Activated CD4-positive, alpha-beta T cell treated with anti-CD3 and anti-CD28 coated beads for 36 hours (primary cell): ENCODE measurements at regions not wholly inside any gene's neighbourhood (a gene's known extent, or its start where the extent isn't known, plus 50 kb on each side); places are given as distances from the start of the nearest gene placed in this dataset.
A peak's percentile ranks its signal among the peaks of the same experiment; 100 is the strongest.

ENCODE experiments used
- ATAC-seq: fragments of 200-7000 bp; cut with Tn5 transposase; one replicate; pipeline ENCODE4 v1.10.0; 2021; ENCODE audit warnings: mild to moderate bottlenecking, moderate library complexity
- CTCF ChIA-PET: fragments of 350-600 bp; sonication (Branson Sonifier 250); formaldehyde crosslinking; loops from one replicate; lab custom pipeline; 2021; ENCODE audit warnings: antibody characterized with exemption; lab: Charles Lee
- POLR2A ChIA-PET: fragments of 350-600 bp; sonication (Branson Sonifier 250); formaldehyde crosslinking; loops from one replicate; lab custom pipeline; 2021; ENCODE audit warnings: antibody characterized with exemption, inconsistent platforms; lab: Charles Lee
- DNase-seq: peaks from one replicate; pipeline ENCODE4 v3.0.0-alpha.2; 2020
- H3K27ac Mint-ChIP-seq: one replicate; pipeline ENCODE4 v1.8.0; 2021; ENCODE audit warnings: mixed read lengths
- H3K27me3 Mint-ChIP-seq: one replicate; pipeline ENCODE4 v1.8.0; 2021; ENCODE audit warnings: mixed read lengths
- H3K36me3 Mint-ChIP-seq: one replicate; pipeline ENCODE4 v1.8.0; 2021; ENCODE audit warnings: low read depth, mixed read lengths
- H3K4me1 Mint-ChIP-seq: one replicate; pipeline ENCODE4 v1.8.0; 2021; ENCODE audit warnings: mixed read lengths
- H3K4me3 Mint-ChIP-seq: one replicate; pipeline ENCODE4 v1.8.0; 2021; ENCODE audit warnings: mild to moderate bottlenecking, moderate library complexity, mixed read lengths
- H3K9me3 Mint-ChIP-seq: one replicate; pipeline ENCODE4 v1.8.0; 2021; ENCODE audit warnings: low read depth, mixed read lengths
- intact Hi-C, 2 experiments: fragments of 100-400 bp; cut with DNase I in 1 of 2; cut with micrococcal nuclease in 1 of 2; formaldehyde crosslinking; loops; one replicate each; pipeline versions ENCODE4 v1.14.2 to v1.15.1; 2022 to 2024; cut with DNase I, micrococcal nuclease

GRCh38 chr11:31973172-31973571 lies 117.7 kb upstream of the RCN1 start:
- ATAC-seq (no peak), DNase-seq (no peak)
- no peak overlapping the region for H3K4me3 Mint-ChIP-seq
- intact Hi-C loops: no loop called here
- H3K9me3 Mint-ChIP-seq: no peaks in the 10 kb centered on the region
- H3K27ac Mint-ChIP-seq: no peak overlapping the region
- ChIA-PET CTCF (interaction anchor here (0.7 to 0.8 kb wide), 2 partner anchors 15 to 18 kb away, joined by 3 read pairs; no protein-coding TSS in a partner anchor), POLR2A (no interaction called here)
- H3K4me1 Mint-ChIP-seq: no peaks in the 10 kb centered on the region
- H3K27me3 Mint-ChIP-seq: peaks cover 21% of the 10 kb centered on the region
- H3K36me3 Mint-ChIP-seq: no peaks in the 10 kb centered on the region

DNA sequence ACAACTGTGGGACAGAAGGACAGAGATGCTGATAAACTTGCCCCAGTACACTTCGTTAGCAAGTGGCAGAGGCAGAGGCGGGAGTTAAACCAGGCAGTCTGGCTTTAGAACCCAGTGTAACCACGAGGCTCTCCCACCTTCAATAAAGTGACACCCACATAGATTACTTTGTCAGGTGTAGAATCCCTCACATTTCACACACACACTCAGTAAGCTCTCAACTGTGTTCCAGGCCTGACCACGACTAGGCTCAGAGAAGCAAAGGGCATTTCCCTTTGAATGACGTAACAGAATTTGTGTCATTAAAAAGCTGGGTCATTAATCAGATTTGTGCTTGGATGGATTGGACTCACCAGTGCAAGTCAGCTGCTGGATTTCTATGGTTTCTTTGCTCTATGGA lies 118.3 kb upstream of the RCN1 start:
- H3K36me3 Mint-ChIP-seq: no peaks in the 10 kb centered on the region
- no peak overlapping the region for H3K27ac Mint-ChIP-seq
- DNase-seq (no peak), ATAC-seq (no peak)
- intact Hi-C loops: no loop called here
- POLR2A ChIA-PET: no interaction called here
- no peak overlapping the region for H3K4me3 Mint-ChIP-seq
- H3K9me3 Mint-ChIP-seq: no peaks in the 10 kb centered on the region
- H3K4me1 Mint-ChIP-seq: no peaks in the 10 kb centered on the region
- H3K27me3 Mint-ChIP-seq: peaks cover 18% of the 10 kb centered on the region
- CTCF ChIA-PET: interaction anchor here (0.7 to 0.8 kb wide), 2 partner anchors 14 to 19 kb away, joined by 3 read pairs; no protein-coding TSS in a partner anchor

- peaks cover 11% of the 10 kb centered on the region for H3K27me3 Mint-ChIP-seq
- ChIA-PET POLR2A (no interaction called here), CTCF (interaction anchor here (0.6 to 1.5 kb wide), 4 partner anchors 9 to 42 kb away, joined by 3 read pairs; no protein-coding TSS in a partner anchor)
- DNase-seq (no peak), ATAC-seq (no peak)
- H3K4me3 Mint-ChIP-seq: no peak overlapping the region
- H3K9me3 Mint-ChIP-seq: no peaks in the 10 kb centered on the region
- intact Hi-C loops: no loop called here
- H3K27ac Mint-ChIP-seq: no peak overlapping the region
- H3K36me3 Mint-ChIP-seq: no peaks in the 10 kb centered on the region
- H3K4me1 Mint-ChIP-seq: no peaks in the 10 kb centered on the region
Observed at GRCh38 chr11:31969359-31969702, 121.5 kb upstream of the RCN1 start.

DNA sequence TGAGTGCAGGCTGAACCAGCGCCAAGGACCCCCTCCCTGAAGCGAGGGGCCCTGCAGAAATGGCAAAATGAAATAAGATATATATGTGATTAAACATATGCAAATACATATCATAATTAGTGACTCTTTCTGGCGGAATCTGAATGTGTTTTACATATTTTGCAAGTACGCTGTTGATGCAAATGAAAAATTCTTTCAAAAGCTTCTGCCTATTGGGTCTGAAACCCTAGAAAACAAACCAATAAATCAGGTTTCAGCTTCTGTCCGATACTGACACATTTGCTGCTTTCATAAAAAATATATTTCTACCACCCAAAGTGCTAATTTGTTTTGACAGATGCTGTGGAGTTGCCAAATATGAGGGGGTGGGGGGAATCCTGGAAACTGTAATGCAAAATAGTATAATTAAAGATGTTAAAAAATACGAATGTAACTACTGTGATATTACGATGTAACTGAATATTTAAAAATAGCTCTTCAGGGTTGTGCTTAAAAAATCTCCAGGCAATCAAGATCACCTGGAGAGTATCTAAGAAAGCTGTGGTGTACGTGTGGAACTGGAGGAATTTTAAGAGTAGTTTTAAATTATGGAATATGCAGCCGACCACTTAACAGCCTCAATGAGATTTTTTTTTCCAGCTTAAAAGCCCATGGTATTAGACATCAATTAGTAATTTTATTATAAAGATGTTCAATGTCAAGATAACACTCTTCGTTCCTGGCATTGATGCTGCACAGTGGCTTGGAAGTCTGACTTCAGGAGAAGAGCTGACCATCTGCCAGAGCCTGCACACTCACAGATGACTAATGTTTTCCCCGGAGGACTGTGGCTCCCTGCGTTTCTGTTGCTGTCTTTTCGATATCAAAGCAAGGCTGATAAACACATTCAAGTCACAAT lies 122.2 kb upstream of the RCN1 start:
- Mint-ChIP-seq H3K4me1 (no peaks in the 10 kb centered on the region), H3K9me3 (no peaks in the 10 kb centered on the region), H3K36me3 (no peaks in the 10 kb centered on the region), H3K4me3 (no peak overlapping the region), H3K27me3 (peaks cover 9% of the 10 kb centered on the region), H3K27ac (no peak overlapping the region)
- ChIA-PET CTCF (interaction anchor here (0.6 to 1.5 kb wide), 4 partner anchors 8 to 43 kb away, joined by 3 read pairs; no protein-coding TSS in a partner anchor), POLR2A (no interaction called here)
- no peak for ATAC-seq
- intact Hi-C loops: no loop called here
- DNase-seq: no peak

GRCh38 chr11:31967404-31968130 lies 123.3 kb upstream of the RCN1 start:
- intact Hi-C loops: no loop called here
- Mint-ChIP-seq H3K4me3 (no peak overlapping the region), H3K36me3 (no peaks in the 10 kb centered on the region), H3K4me1 (no peaks in the 10 kb centered on the region), H3K27me3 (peaks cover 7% of the 10 kb centered on the region), H3K27ac (no peak overlapping the region), H3K9me3 (no peaks in the 10 kb centered on the region)
- DNase-seq (no peak), ATAC-seq (no peak)
- CTCF ChIA-PET: interaction anchor here (0.6 to 1.2 kb wide), 3 partner anchors 9 to 27 kb away, joined by 3 read pairs; no protein-coding TSS in a partner anchor
- POLR2A ChIA-PET: interaction anchor here (0.7 kb wide), 1 partner anchor 34 kb away, joined by 3 read pairs; no protein-coding TSS in a partner anchor

DNA sequence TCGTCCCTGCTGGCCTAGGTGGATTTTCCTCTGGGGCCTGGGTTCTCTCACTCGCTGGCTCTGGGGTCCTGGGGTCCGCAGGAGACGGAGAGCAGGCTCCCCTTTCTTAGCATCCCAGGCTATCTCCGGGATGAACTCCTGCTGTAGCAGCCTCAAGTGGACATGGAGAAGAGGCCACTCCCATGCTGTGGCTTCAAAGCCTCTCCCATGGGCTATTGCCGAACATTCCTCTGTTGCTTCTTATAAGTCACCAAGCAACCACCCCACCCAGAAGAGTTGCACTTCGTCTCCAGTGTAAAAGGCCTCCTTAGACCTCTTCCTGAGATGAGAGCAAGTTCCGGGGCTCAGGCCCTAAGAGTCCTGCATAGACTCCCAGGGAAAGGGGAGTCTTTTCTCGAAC lies 124.0 kb upstream of the RCN1 start:
- CTCF ChIA-PET: interaction anchor here (0.7 to 1.2 kb wide), 2 partner anchors 9 to 957 kb away, joined by 3 read pairs; no protein-coding TSS in a partner anchor
- peaks cover 4% of the 10 kb centered on the region for H3K27me3 Mint-ChIP-seq

GRCh38 chr11:31964181-31964580 lies 126.7 kb upstream of the RCN1 start:
- intact Hi-C loops: no loop called here

More for the DNA sequence above, 124.0 kb upstream of the RCN1 start:
- no peak overlapping the region for H3K27ac Mint-ChIP-seq
- H3K36me3 Mint-ChIP-seq: no peaks in the 10 kb centered on the region
- no peaks in the 10 kb centered on the region for H3K4me1 Mint-ChIP-seq
- H3K4me3 Mint-ChIP-seq: no peak overlapping the region
- no peak for ATAC-seq
- no peaks in the 10 kb centered on the region for H3K9me3 Mint-ChIP-seq
- intact Hi-C loops: no loop called here
- POLR2A ChIA-PET: no interaction called here
- DNase-seq: no peak

DNA sequence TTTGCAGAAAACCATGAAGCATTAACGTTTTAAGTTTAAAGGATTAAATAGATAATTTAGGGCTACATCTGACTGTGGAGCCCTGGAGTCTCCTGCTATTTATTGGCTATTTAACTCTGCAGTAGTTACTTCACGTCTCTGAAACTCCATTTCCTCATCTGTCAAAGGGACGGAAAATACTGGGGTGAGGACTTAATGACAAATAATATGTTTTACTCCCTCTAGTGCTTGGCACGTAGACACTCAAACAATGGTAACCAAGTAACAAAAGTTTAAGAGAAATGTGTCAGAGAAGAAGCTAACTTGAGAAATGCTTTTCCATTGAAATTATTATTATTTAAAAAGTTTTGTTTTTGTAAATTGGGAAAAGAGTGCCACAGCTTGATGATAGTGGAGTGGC lies 130.7 kb upstream of the RCN1 start:
- Mint-ChIP-seq H3K27me3 (no peaks in the 10 kb centered on the region), H3K9me3 (no peaks in the 10 kb centered on the region), H3K4me3 (no peak overlapping the region), H3K27ac (no peak overlapping the region), H3K36me3 (no peaks in the 10 kb centered on the region), H3K4me1 (no peaks in the 10 kb centered on the region)
- POLR2A ChIA-PET: interaction anchor here (0.6 kb wide), 1 partner anchor 58 kb away, joined by 3 read pairs; no protein-coding TSS in a partner anchor
- intact Hi-C loops: no loop called here
- DNase-seq (no peak), ATAC-seq (no peak)
- CTCF ChIA-PET: interaction anchor here (1.2 to 1.8 kb wide), 2 partner anchors 9 to 12 kb away, joined by 3 to 4 read pairs; no protein-coding TSS in a partner anchor

More at GRCh38 chr11:31964181-31964580, 126.7 kb upstream of the RCN1 start:
- Mint-ChIP-seq H3K36me3 (no peaks in the 10 kb centered on the region), H3K9me3 (no peaks in the 10 kb centered on the region), H3K4me3 (no peak overlapping the region), H3K27me3 (no peaks in the 10 kb centered on the region), H3K4me1 (no peaks in the 10 kb centered on the region), H3K27ac (no peak overlapping the region)
- ChIA-PET CTCF (no interaction called here), POLR2A (no interaction called here)
- ATAC-seq (no peak), DNase-seq (no peak)

- ChIA-PET CTCF (interaction anchor here (1.8 kb wide), 1 partner anchor 11 kb away, joined by 4 read pairs; no protein-coding TSS in a partner anchor), POLR2A (no interaction called here)
- Mint-ChIP-seq H3K4me1 (no peaks in the 10 kb centered on the region), H3K4me3 (no peak overlapping the region), H3K36me3 (no peaks in the 10 kb centered on the region), H3K9me3 (no peaks in the 10 kb centered on the region), H3K27me3 (no peaks in the 10 kb centered on the region), H3K27ac (no peak overlapping the region)
- DNase-seq: no peak
- intact Hi-C loops: loop anchor here (5.0 kb wide), 4 partner anchors 317 to 852 kb away; no protein-coding TSS in a partner anchor
- ATAC-seq: no peak
Observed at GRCh38 chr11:31959716-31960115, 131.2 kb upstream of the RCN1 start.

GRCh38 chr11:31958076-31958735 lies 132.7 kb upstream of the RCN1 start:
- peak; percentile 53 for ATAC-seq
- H3K9me3 Mint-ChIP-seq: no peaks in the 10 kb centered on the region
- H3K27ac Mint-ChIP-seq: no peak overlapping the region
- H3K4me3 Mint-ChIP-seq: no peak overlapping the region
- H3K36me3 Mint-ChIP-seq: no peaks in the 10 kb centered on the region
- CTCF ChIA-PET: interaction anchor here (0.6 to 2.7 kb wide), 29 partner anchors 8 to 851 kb away, joined by 3 to 22 read pairs (median 3); no protein-coding TSS in a partner anchor
- POLR2A ChIA-PET: no interaction called here
- peak; percentile 83 for DNase-seq
- intact Hi-C loops: loop anchor here (1.0 to 5.0 kb wide), 7 partner anchors 316 to 851 kb away; no protein-coding TSS in a partner anchor
- no peaks in the 10 kb centered on the region for H3K4me1 Mint-ChIP-seq
- no peaks in the 10 kb centered on the region for H3K27me3 Mint-ChIP-seq
